H1 (cell line): ENCODE measurements at regions not wholly inside any gene's neighbourhood (a gene's known extent, or its start where the extent isn't known, plus 50 kb on each side); places are given as distances from the start of the nearest gene placed in this dataset.

Experiments
- CTCF ChIA-PET: fragments of 300-600 bp; sonication (Branson Sonifier 250); formaldehyde crosslinking; loops from one replicate; lab custom pipeline; 2021; ENCODE audit not compliant: partially characterized antibody; lab: Charles Lee
- POLR2A ChIA-PET: fragments of 300-600 bp; sonication (Branson Sonifier 250); formaldehyde crosslinking; loops from one replicate; lab custom pipeline; 2021; ENCODE audit warnings: inconsistent platforms; ENCODE audit not compliant: partially characterized antibody; lab: Charles Lee
- DNase-seq, 2 experiments: peaks; one replicate each; pipeline versions ENCODE4 v3.0.0 to v3.0.0-alpha.2; 2010 to 2022; ENCODE audit warnings: low spot score in 2 of 2, low read depth in 1 of 2, mixed read lengths in 1 of 2
- FAIRE-seq: peaks from 2 replicates; lab custom pipeline; 2011; peaks lifted over from hg19 to GRCh38; lab: Jason Lieb, UNC
- H2AFZ ChIP-seq: 2 replicates; pipeline ENCODE4 v1.8.1; 2012; ENCODE audit warnings: low read length, inconsistent platforms
- H2AK5ac ChIP-seq: 2 replicates; pipeline ENCODE4 v1.6.1; 2013; ENCODE audit warnings: low read depth, low read length
- H2BK120ac ChIP-seq: replicated peaks from 2 replicates; pipeline ENCODE3; 2013; ENCODE audit warnings: low read depth, low read length, inconsistent platforms
- H2BK12ac ChIP-seq: 2 replicates; pipeline ENCODE4 v1.6.1; 2013; ENCODE audit warnings: low read depth, low read length
- H2BK15ac ChIP-seq: 2 replicates; pipeline ENCODE4 v1.6.1; 2013; ENCODE audit warnings: low read length
- H2BK20ac ChIP-seq: 2 replicates; pipeline ENCODE4 v1.6.1; 2013; ENCODE audit warnings: low read length
- H2BK5ac ChIP-seq: 2 replicates; pipeline ENCODE4 v1.6.1; 2013; ENCODE audit warnings: low read depth, low read length
- H3K14ac ChIP-seq: 2 replicates; pipeline ENCODE4 v1.6.1; 2013; ENCODE audit warnings: inconsistent platforms; ENCODE audit not compliant: insufficient read length
- H3K18ac ChIP-seq: 2 replicates; pipeline ENCODE4 v1.6.1; 2013; ENCODE audit warnings: low read length; ENCODE audit errors: extremely low read depth
- H3K23ac ChIP-seq: 2 replicates; pipeline ENCODE4 v1.6.1; 2013; ENCODE audit warnings: inconsistent platforms; ENCODE audit not compliant: insufficient read length
- H3K23me2 ChIP-seq: 2 replicates; pipeline ENCODE4 v1.6.1; 2013; ENCODE audit warnings: low read depth, low read length
- H3K27ac ChIP-seq: 2 replicates; pipeline ENCODE4 v1.6.1; 2011; ENCODE audit warnings: low read depth, low read length, inconsistent platforms
- H3K27me3 ChIP-seq, 4 experiments: replicated peaks in 1 of 4; 1 replicate in 1 of 4; 2 replicates in 3 of 4; pipeline versions ENCODE4 v1.6.1 to v1.8.1; 2011 to 2013; ENCODE audit warnings: low read length in 3 of 4, mild to moderate bottlenecking in 3 of 4, inconsistent platforms in 2 of 4, mixed read lengths in 2 of 4, moderate library complexity in 1 of 4; ENCODE audit not compliant: control insufficient read depth in 3 of 4, insufficient read depth in 3 of 4; ENCODE audit errors: extremely low read depth in 1 of 4
- H3K36me3 ChIP-seq, 4 experiments: 2 replicates each; pipeline versions ENCODE4 v1.6.1 to v1.8.1; 2011 to 2013; ENCODE audit warnings: mild to moderate bottlenecking in 4 of 4, low read length in 3 of 4, moderate library complexity in 2 of 4, control low read depth in 1 of 4, inconsistent platforms in 1 of 4; ENCODE audit not compliant: insufficient read depth in 4 of 4, control insufficient read depth in 2 of 4
- H3K4ac ChIP-seq: replicated peaks from 2 replicates; pipeline ENCODE3; 2013; ENCODE audit warnings: low read length, low read depth, mixed read lengths, inconsistent platforms; ENCODE audit not compliant: insufficient read length
- H3K4me1 ChIP-seq, 4 experiments: replicated peaks in 1 of 4; 1 replicate in 1 of 4; 2 replicates in 3 of 4; pipeline versions ENCODE4 v1.6.1 to v1.8.1; 2011 to 2013; ENCODE audit warnings: low read length in 3 of 4, inconsistent platforms in 2 of 4, mixed read lengths in 1 of 4; ENCODE audit not compliant: insufficient read depth in 4 of 4, control insufficient read depth in 3 of 4
- H3K4me2 ChIP-seq, 2 experiments: 2 replicates each; pipeline versions ENCODE4 v1.6.1 to v1.8.1; 2011 to 2013; ENCODE audit warnings: low read depth in 2 of 2, low read length in 2 of 2, control low read depth in 1 of 2, inconsistent platforms in 1 of 2, mild to moderate bottlenecking in 1 of 2; ENCODE audit not compliant: insufficient read depth in 1 of 2
- H3K4me3 ChIP-seq, 4 experiments: fragments of 200-600, 300-600 bp in 1 of 4; sonication (generic), shearing (Covaris generic), sonication (Bioruptor Twin) in 1 of 4; 2 replicates each; pipeline versions ENCODE4 v1.5.1 to v1.8.1; 2011 to 2016; ENCODE audit warnings: low read length in 4 of 4, low read depth in 3 of 4, control low read depth in 2 of 4, inconsistent platforms in 2 of 4, mild to moderate bottlenecking in 2 of 4, mixed read lengths in 1 of 4, moderate library complexity in 1 of 4; ENCODE audit not compliant: insufficient read depth in 2 of 4; ENCODE audit errors: extremely low read depth in 1 of 4
- H3K56ac ChIP-seq: replicated peaks from 2 replicates; pipeline ENCODE3; 2013; ENCODE audit warnings: low read depth, mild to moderate bottlenecking, mixed read lengths, low read length, inconsistent platforms; ENCODE audit not compliant: insufficient read length
- H3K79me1 ChIP-seq: 2 replicates; pipeline ENCODE4 v1.6.1; 2013; ENCODE audit warnings: low read depth, low read length, control low read depth
- H3K79me2 ChIP-seq, 2 experiments: 2 replicates each; pipeline versions ENCODE4 v1.6.1 to v1.8.1; 2012 to 2013; ENCODE audit warnings: low read length in 2 of 2, mild to moderate bottlenecking in 2 of 2, inconsistent platforms in 1 of 2; ENCODE audit not compliant: insufficient read depth in 2 of 2, control insufficient read depth in 1 of 2
- H3K9ac ChIP-seq, 4 experiments: replicated peaks in 1 of 4; 1 replicate in 1 of 4; 2 replicates in 3 of 4; pipeline versions ENCODE4 v1.6.1 to v1.8.1; 2011 to 2013; ENCODE audit warnings: low read depth in 3 of 4, low read length in 3 of 4, control low read depth in 2 of 4, mild to moderate bottlenecking in 2 of 4, moderate library complexity in 2 of 4, inconsistent platforms in 1 of 4; ENCODE audit errors: extremely low read depth in 1 of 4
- H3K9me3 ChIP-seq, 2 experiments: 2 replicates each; pipeline versions ENCODE4 v1.6.1 to v1.8.1; 2012 to 2013; ENCODE audit warnings: mild to moderate bottlenecking in 2 of 2, moderate library complexity in 2 of 2, control low read depth in 1 of 2, inconsistent platforms in 1 of 2, low read depth in 1 of 2, low read length in 1 of 2, mixed read lengths in 1 of 2; ENCODE audit not compliant: insufficient read depth in 2 of 2
- H4K20me1 ChIP-seq, 2 experiments: replicated peaks in 1 of 2; 2 replicates each; pipeline versions ENCODE3 to v1.8.1; 2011 to 2013; ENCODE audit warnings: inconsistent platforms in 2 of 2, low read length in 2 of 2, mild to moderate bottlenecking in 1 of 2; ENCODE audit not compliant: insufficient read depth in 2 of 2, control insufficient read depth in 1 of 2
- H4K5ac ChIP-seq: 2 replicates; pipeline ENCODE4 v1.6.1; 2013; ENCODE audit warnings: low read length, low read depth, mixed read lengths, inconsistent platforms; ENCODE audit not compliant: insufficient read length
- H4K8ac ChIP-seq: 2 replicates; pipeline ENCODE4 v1.8.0; 2013; ENCODE audit warnings: mild to moderate bottlenecking, moderate library complexity, low read length, inconsistent platforms; ENCODE audit not compliant: insufficient read depth; ENCODE audit errors: extremely low read depth
- H4K91ac ChIP-seq: replicated peaks from 2 replicates; pipeline ENCODE3; 2013; ENCODE audit warnings: low read length, mixed read lengths, inconsistent platforms; ENCODE audit not compliant: insufficient read length
- ATF3 ChIP-seq: IDR thresholded peaks from 2 replicates; pipeline ENCODE4 v1.6.1; 2011; ENCODE audit warnings: low read depth, mild to moderate bottlenecking, low read length; ENCODE audit not compliant: insufficient read depth
- BACH1 ChIP-seq: IDR thresholded peaks from 2 replicates; pipeline ENCODE4 v1.6.1; 2012; ENCODE audit warnings: low read length, improper control_type of control experiment
- CBX5 ChIP-seq: fragments of 300-800, 300-1000 bp; sonication (generic); IDR thresholded peaks from 2 replicates; pipeline ENCODE4 v1.7.1; 2016; ENCODE audit warnings: antibody characterized with exemption, low read length, low read depth
- CEBPB ChIP-seq: IDR thresholded peaks from 2 replicates; pipeline ENCODE4 v1.6.1; 2012; ENCODE audit warnings: low read depth, low read length
- CTCF ChIP-seq, 3 experiments: IDR thresholded peaks; 1 replicate in 2 of 3; 2 replicates in 1 of 3; pipeline versions ENCODE4 v1.5.1 to v1.6.1; 2011; ENCODE audit warnings: low read length in 3 of 3, mild to moderate bottlenecking in 3 of 3, inconsistent platforms in 2 of 3, low read depth in 1 of 3, moderate library complexity in 1 of 3; ENCODE audit not compliant: insufficient read depth in 1 of 3; ENCODE audit errors: control extremely low read depth in 1 of 3
- EZH2 ChIP-seq: fragments of 200-600 bp; sonication (generic); IDR thresholded peaks from 2 replicates; pipeline ENCODE4 v1.7.1; 2012; ENCODE audit warnings: low read depth, mild to moderate bottlenecking, moderate library complexity, low read length, inconsistent platforms; ENCODE audit not compliant: severe bottlenecking
- HDAC2 ChIP-seq, 2 experiments: fragments of 300-600 bp in 1 of 2; sonication (generic) in 1 of 2; IDR thresholded peaks; 2 replicates each; pipeline ENCODE4 v1.6.1; 2011 to 2012; ENCODE audit warnings: low read depth in 2 of 2, low read length in 2 of 2, mild to moderate bottlenecking in 2 of 2, moderate library complexity in 2 of 2, borderline replicate concordance in 1 of 2, inconsistent platforms in 1 of 2
- MAFK ChIP-seq: IDR thresholded peaks from 2 replicates; pipeline ENCODE4 v1.6.1; 2012; ENCODE audit warnings: low read depth, mild to moderate bottlenecking, improper control_type of control experiment, low read length
- POLR2A ChIP-seq, 2 experiments: IDR thresholded peaks; 1 replicate in 1 of 2; 2 replicates in 1 of 2; pipeline ENCODE4 v1.6.1; 2011; ENCODE audit warnings: low read depth in 2 of 2, low read length in 2 of 2, mild to moderate bottlenecking in 2 of 2; ENCODE audit errors: control extremely low read depth in 1 of 2
- SP1 ChIP-seq: IDR thresholded peaks from 2 replicates; pipeline ENCODE4 v1.6.1; 2011; ENCODE audit warnings: low read depth, low read length
- SUZ12 ChIP-seq: fragments of 200-600 bp; sonication (generic); IDR thresholded peaks from 2 replicates; pipeline ENCODE4 v1.6.1; 2012; ENCODE audit warnings: mild to moderate bottlenecking, inconsistent platforms, low read length, moderate library complexity, mixed read lengths
- TCF12 ChIP-seq: IDR thresholded peaks from 2 replicates; pipeline ENCODE4 v1.6.1; 2011; ENCODE audit warnings: low read depth, mild to moderate bottlenecking, low read length
- WGBS, 2 experiments: shearing (Covaris generic) in 1 of 2; methylation state at CpG; one replicate each; pipeline versions ENCODE4 v1.1.6 to v1.1.7; 2013 to 2015; ENCODE audit warnings: low lambda C conversion rate in 2 of 2, mixed read lengths in 2 of 2, inconsistent platforms in 1 of 2, low coverage in 1 of 2, missing lambda C conversion rate in 1 of 2; ENCODE audit not compliant: insufficient replicate concordance in 2 of 2, insufficient coverage in 1 of 2, insufficient read length in 1 of 2; ENCODE audit errors: extremely low coverage in 1 of 2, missing lambda C conversion rate in 1 of 2; 5-methylcytosine and 5-hydroxymethylcytosine counted together

DNA sequence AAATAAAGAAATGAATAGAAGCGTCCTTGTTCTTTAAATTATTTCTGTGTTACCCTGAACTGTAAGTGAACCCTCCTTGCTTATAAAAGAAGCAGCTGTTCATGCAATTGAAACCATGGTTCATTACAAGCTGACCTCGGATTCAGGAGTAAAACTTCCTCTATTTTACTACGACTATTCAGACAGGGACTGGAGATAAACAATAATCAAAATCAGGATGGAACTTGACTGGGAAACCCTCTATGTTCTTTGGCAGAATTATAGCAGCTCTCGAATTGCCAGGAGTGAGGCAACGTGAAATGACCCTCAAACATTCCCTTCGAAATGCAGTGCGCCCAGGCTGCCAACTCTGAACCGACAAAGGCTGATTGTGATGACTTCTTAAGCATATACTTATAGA, 172.1 kb downstream of the CYP26A1 start:
- no peak overlapping the region for H4K5ac ChIP-seq
- FAIRE-seq (no peak), DNase-seq (no peak)
- no peak overlapping the region for H3K23ac ChIP-seq
- no peak overlapping the region for H3K4me2 ChIP-seq
- no peak overlapping the region for H2BK12ac ChIP-seq
- ChIA-PET POLR2A (no interaction called here), CTCF (interaction anchor here (0.7 to 1.2 kb wide), 3 partner anchors 13 to 21 kb away, joined by 3 read pairs; no protein-coding TSS in a partner anchor)
- H2AFZ ChIP-seq: no peak overlapping the region
- 89% methylated on average over 8 of the region's 8 CpGs; no CpG with 5 or more reads in 1 of the 2 experiments for WGBS, 2 experiments
- H3K56ac ChIP-seq: no peak overlapping the region
- H2BK20ac ChIP-seq: no peak overlapping the region
- H3K14ac ChIP-seq: no peak overlapping the region
- H4K91ac ChIP-seq: no peak overlapping the region
- no peak overlapping the region for H3K27ac ChIP-seq
- no peaks in the 10 kb centered on the region for H3K79me2 ChIP-seq
- H3K4me1 ChIP-seq: peaks cover 0 to 2% (median 1%) of the 10 kb centered on the region in 4 experiments; a peak in 1 of 7 replicates
- no peaks in the 10 kb centered on the region for H3K23me2 ChIP-seq
- no peak for TF ChIP-seq ATF3
- no peak for TF ChIP-seq CBX5
- TF ChIP-seq BACH1: no peak
- no peak for TF ChIP-seq CTCF (IDR thresholded peaks at IDR 0.05; ENCODE audit: control extremely low read depth in 1 of 3, insufficient read depth in 1 of 3, low read depth in 1 of 3, low read length in 3 of 3)
- TF ChIP-seq CEBPB: no peak
- no peak for TF ChIP-seq SP1
- TF ChIP-seq TCF12: no peak
- TF ChIP-seq MAFK: no peak
- no peak for TF ChIP-seq EZH2
- no peak for TF ChIP-seq HDAC2 (IDR thresholded peaks at IDR 0.05; ENCODE audit: borderline replicate concordance in 1 of 2, low read depth in 2 of 2, low read length in 2 of 2)
- no peak for TF ChIP-seq POLR2A (IDR thresholded peaks at IDR 0.05; ENCODE audit: control extremely low read depth in 1 of 2, low read depth in 2 of 2, low read length in 2 of 2)
- no peak for TF ChIP-seq SUZ12
- no peak overlapping the region for H2BK15ac ChIP-seq
- H3K9ac ChIP-seq: no peak overlapping the region
- H2AK5ac ChIP-seq: no peak overlapping the region
- no peaks in the 10 kb centered on the region for H3K36me3 ChIP-seq
- H3K9me3 ChIP-seq: no peaks in the 10 kb centered on the region
- no peak overlapping the region for H3K4ac ChIP-seq
- H3K4me3 ChIP-seq: no peak overlapping the region
- H4K20me1 ChIP-seq: no peaks in the 10 kb centered on the region
- no peaks in the 10 kb centered on the region for H3K27me3 ChIP-seq
- no peaks in the 10 kb centered on the region for H3K79me1 ChIP-seq
- H2BK120ac ChIP-seq: no peak overlapping the region
- H4K8ac ChIP-seq: no peak overlapping the region
- no peak overlapping the region for H3K18ac ChIP-seq
- no peak overlapping the region for H2BK5ac ChIP-seq
